ENCODE measurements at regions not wholly inside any gene's neighbourhood (a gene's known extent, or its start where the extent isn't known, plus 50 kb on each side); places are given as distances from the start of the nearest gene placed in this dataset.

- no peak for TF ChIP-seq PRDM2 (tag by site-specific recombination; IDR thresholded peaks at IDR 0.05; ENCODE audit: borderline replicate concordance)
Measured at GRCh38 chr16:87223656-87224248, 93.4 kb downstream of the C16orf95 start (continued).

- H3K27ac ChIP-seq (ENCODE audit: extremely low read depth, low read depth, low read length) = no peak overlapping the region
- H3K4me1 ChIP-seq (ENCODE audit: control insufficient read depth, insufficient read depth, low read length) = no peaks in the 10 kb centered on the region
- H3K4me3 ChIP-seq (ENCODE audit: low read depth, low read length) = no peak overlapping the region
- no peak for TF ChIP-seq ZNF580 (tag by site-specific recombination; IDR thresholded peaks at IDR 0.05)
- TF ChIP-seq ZNF140 (tag by site-specific recombination; IDR thresholded peaks at IDR 0.05) = no peak
- no peak for TF ChIP-seq TRIM28 (IDR thresholded peaks at IDR 0.05; ENCODE audit: borderline replicate concordance, low read length)
- TF ChIP-seq ZFHX2 (tag by site-specific recombination; conservative IDR thresholded peaks at IDR 0.05) = no peak
- no peak for TF ChIP-seq ZBTB44 (tag by site-specific recombination; IDR thresholded peaks at IDR 0.05)
- no peak for TF ChIP-seq ZNF530 (tag by site-specific recombination; IDR thresholded peaks at IDR 0.05; ENCODE audit: low read depth)
- no peak for TF ChIP-seq REPIN1 (tag by site-specific recombination; IDR thresholded peaks at IDR 0.05; ENCODE audit: low read depth)
- TF ChIP-seq ZNF521 (tag by site-specific recombination; IDR thresholded peaks at IDR 0.05) = no peak
- no peak for TF ChIP-seq KLF7 (tag by site-specific recombination; IDR thresholded peaks at IDR 0.05; ENCODE audit: borderline replicate concordance)
- ChIA-PET POLR2A (no interaction called here), CTCF (interaction anchor here (0.9 kb wide), 1 partner anchor 21 kb away, joined by 3 read pairs; no protein-coding TSS in a partner anchor)
- no peaks in the 10 kb centered on the region for H3K36me3 ChIP-seq (ENCODE audit: control insufficient read depth in 2 of 2, insufficient read depth in 1 of 2, low read length in 2 of 2)
- H3K9me3 ChIP-seq (ENCODE audit: control insufficient read depth, insufficient read depth, low read depth, low read length) = no peaks in the 10 kb centered on the region
Measured at GRCh38 chr16:87226926-87227295, 90.3 kb downstream of the C16orf95 start.

GRCh38 chr16:87227296-87227951, 89.8 kb downstream of the C16orf95 start:
- no peak overlapping the region for H3K4me3 ChIP-seq (ENCODE audit: low read depth, low read length)
- no peaks in the 10 kb centered on the region for H3K36me3 ChIP-seq (ENCODE audit: control insufficient read depth in 2 of 2, insufficient read depth in 1 of 2, low read length in 2 of 2)
- POLR2A ChIA-PET = no interaction called here
- H3K27ac ChIP-seq (ENCODE audit: extremely low read depth, low read depth, low read length) = no peak overlapping the region
- no peaks in the 10 kb centered on the region for H3K4me1 ChIP-seq (ENCODE audit: control insufficient read depth, insufficient read depth, low read length)
- CTCF ChIA-PET = interaction anchor here (0.5 to 0.9 kb wide), 2 partner anchors 21 to 454 kb away, joined by 3 read pairs; no protein-coding TSS in a partner anchor
- H3K9me3 ChIP-seq (ENCODE audit: control insufficient read depth, insufficient read depth, low read depth, low read length) = no peaks in the 10 kb centered on the region
- TF ChIP-seq ZNF10 (tag by site-specific recombination; IDR thresholded peaks at IDR 0.05) = no peak
- TF ChIP-seq ZNF629 (tag by site-specific recombination; IDR thresholded peaks at IDR 0.05) = no peak
- TF ChIP-seq ZNF37A (tag by site-specific recombination; IDR thresholded peaks at IDR 0.05) = no peak
- TF ChIP-seq ZNF670 (tag by site-specific recombination; IDR thresholded peaks at IDR 0.05; ENCODE audit: low read depth) = no peak
- no peak for TF ChIP-seq ZNF214 (tag by site-specific recombination; IDR thresholded peaks at IDR 0.05; ENCODE audit: borderline replicate concordance)
- TF ChIP-seq REPIN1 (tag by site-specific recombination; IDR thresholded peaks at IDR 0.05; ENCODE audit: low read depth) = no peak
- TF ChIP-seq ZNF677 (tag by site-specific recombination; IDR thresholded peaks at IDR 0.05) = no peak
- TF ChIP-seq ZNF202 (tag by site-specific recombination; IDR thresholded peaks at IDR 0.05; ENCODE audit: borderline replicate concordance) = no peak
- no peak for TF ChIP-seq HOXD13 (CRISPR knock-in tag; IDR thresholded peaks at IDR 0.05; ENCODE audit: borderline replicate concordance)
- TF ChIP-seq ZNF449 (tag by site-specific recombination; IDR thresholded peaks at IDR 0.05) = no peak
- TF ChIP-seq ZNF146 (tag by site-specific recombination; IDR thresholded peaks at IDR 0.05) = no peak
- no peak for TF ChIP-seq MEIS1 (CRISPR knock-in tag; IDR thresholded peaks at IDR 0.05; ENCODE audit: borderline replicate concordance)
- no peak for TF ChIP-seq ZNF24 (tag by site-specific recombination; IDR thresholded peaks at IDR 0.05)
